ENCODE measurements at regions not wholly inside any gene's neighbourhood (a gene's known extent, or its start where the extent isn't known, plus 50 kb on each side); places are given as distances from the start of the nearest gene placed in this dataset.

DNA sequence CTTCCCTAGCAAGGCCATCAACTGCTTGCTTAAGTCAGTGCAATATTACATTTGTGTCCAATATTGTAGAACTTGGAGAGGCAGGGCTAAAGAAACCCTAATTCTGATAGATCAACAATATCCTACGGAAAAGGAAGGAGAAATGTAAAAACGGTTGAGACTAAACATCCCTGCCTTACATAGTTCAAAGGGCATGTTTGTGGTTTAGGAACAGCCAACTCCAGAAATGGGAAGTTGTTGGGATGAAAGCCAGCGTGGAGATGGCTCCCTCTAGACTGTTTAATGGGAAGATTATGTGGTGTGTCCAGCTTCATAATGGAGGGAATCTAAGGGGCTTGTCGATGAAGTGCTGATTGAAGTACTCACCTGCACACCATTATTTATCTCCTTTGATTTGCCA, 145.3 kb upstream of the TENT5A start:
- Histone ChIP-seq H3K4me1 (ENCODE audit: control insufficient read depth, insufficient read depth, low read length) (no peaks in the 10 kb centered on the region), H3K27ac (ENCODE audit: low read length) (no peak overlapping the region), H3K27me3 (ENCODE audit: control insufficient read depth, insufficient read depth, low read length) (no peaks in the 10 kb centered on the region), H3K4me3 (ENCODE audit: low read length) (no peak overlapping the region), H3K36me3 (ENCODE audit: control insufficient read depth, insufficient read depth, low read length) (no peaks in the 10 kb centered on the region), H3K9me3 (ENCODE audit: control insufficient read depth, insufficient read depth, low read length) (no peaks in the 10 kb centered on the region)
- TF ChIP-seq CTCF (IDR thresholded peaks at IDR 0.05): no peak
- DNase-seq: no peak
- ATAC-seq: no peak
- Mint-ChIP-seq H3K4me3 (no peak overlapping the region), H3K4me1 (no peaks in the 10 kb centered on the region), H3K36me3 (peaks cover 6% of the 10 kb centered on the region), H3K27me3 (ENCODE audit: low read depth in 2 of 2) (no peaks in the 10 kb centered on the region), H3K9me3 (peaks cover 0 to 5% of the 10 kb centered on the region in 2 donors), H3K27ac (no peak overlapping the region)
- WGBS (ENCODE audit: insufficient coverage): 63% methylated on average over 1 of the region's 4 CpGs
- intact Hi-C loops (cut with micrococcal nuclease): no loop called here

GRCh38 chr6:81896525-81897503, 144.3 kb upstream of the TENT5A start:
- 85% methylated on average over 5 of the region's 7 CpGs for WGBS (ENCODE audit: insufficient coverage)

GRCh38 chr6:81895511-81896185, 143.2 kb upstream of the TENT5A start:
- 91% methylated on average over 4 of the region's 5 CpGs for WGBS (ENCODE audit: insufficient coverage)
- intact Hi-C loops (cut with micrococcal nuclease): no loop called here
- no peak overlapping the region for H3K27ac Mint-ChIP-seq

More at GRCh38 chr6:81896525-81897503, 144.3 kb upstream of the TENT5A start:
- H3K9me3 ChIP-seq (ENCODE audit: control insufficient read depth, insufficient read depth, low read length): no peaks in the 10 kb centered on the region
- no peak overlapping the region for H3K27ac Mint-ChIP-seq
- DNase-seq (no peak), ATAC-seq (no peak)
- intact Hi-C loops (cut with micrococcal nuclease): no loop called here
- no peak overlapping the region for H3K4me3 ChIP-seq (ENCODE audit: low read length)
- no peaks in the 10 kb centered on the region for H3K4me1 ChIP-seq (ENCODE audit: control insufficient read depth, insufficient read depth, low read length)
- H3K36me3 ChIP-seq (ENCODE audit: control insufficient read depth, insufficient read depth, low read length): no peaks in the 10 kb centered on the region
- no peak overlapping the region for H3K4me3 Mint-ChIP-seq
- H3K36me3 Mint-ChIP-seq: no peaks in the 10 kb centered on the region
- no peak for TF ChIP-seq CTCF (IDR thresholded peaks at IDR 0.05)
- H3K27me3 ChIP-seq (ENCODE audit: control insufficient read depth, insufficient read depth, low read length): no peaks in the 10 kb centered on the region
- H3K27me3 Mint-ChIP-seq (ENCODE audit: low read depth in 2 of 2): no peaks in the 10 kb centered on the region
- H3K9me3 Mint-ChIP-seq: no peaks in the 10 kb centered on the region
- no peaks in the 10 kb centered on the region for H3K4me1 Mint-ChIP-seq
- no peak overlapping the region for H3K27ac ChIP-seq (ENCODE audit: low read length)

More at GRCh38 chr6:81895511-81896185, 143.2 kb upstream of the TENT5A start:
- no peak for TF ChIP-seq CTCF (IDR thresholded peaks at IDR 0.05)
- Mint-ChIP-seq H3K9me3 (no peaks in the 10 kb centered on the region), H3K36me3 (no peaks in the 10 kb centered on the region), H3K4me1 (no peaks in the 10 kb centered on the region), H3K27me3 (ENCODE audit: low read depth in 2 of 2) (no peaks in the 10 kb centered on the region), H3K4me3 (no peak overlapping the region)
- H3K9me3 ChIP-seq (ENCODE audit: control insufficient read depth, insufficient read depth, low read length): no peaks in the 10 kb centered on the region
- ATAC-seq (no peak), DNase-seq (no peak)
- H3K36me3 ChIP-seq (ENCODE audit: control insufficient read depth, insufficient read depth, low read length): no peaks in the 10 kb centered on the region
- no peak overlapping the region for H3K4me3 ChIP-seq (ENCODE audit: low read length)
- H3K27ac ChIP-seq (ENCODE audit: low read length): no peak overlapping the region
- H3K4me1 ChIP-seq (ENCODE audit: control insufficient read depth, insufficient read depth, low read length): no peaks in the 10 kb centered on the region
- H3K27me3 ChIP-seq (ENCODE audit: control insufficient read depth, insufficient read depth, low read length): no peaks in the 10 kb centered on the region
